ENCODE measurements at regions not wholly inside any gene's neighbourhood (a gene's known extent, or its start where the extent isn't known, plus 50 kb on each side); places are given as distances from the start of the nearest gene placed in this dataset.

DNA sequence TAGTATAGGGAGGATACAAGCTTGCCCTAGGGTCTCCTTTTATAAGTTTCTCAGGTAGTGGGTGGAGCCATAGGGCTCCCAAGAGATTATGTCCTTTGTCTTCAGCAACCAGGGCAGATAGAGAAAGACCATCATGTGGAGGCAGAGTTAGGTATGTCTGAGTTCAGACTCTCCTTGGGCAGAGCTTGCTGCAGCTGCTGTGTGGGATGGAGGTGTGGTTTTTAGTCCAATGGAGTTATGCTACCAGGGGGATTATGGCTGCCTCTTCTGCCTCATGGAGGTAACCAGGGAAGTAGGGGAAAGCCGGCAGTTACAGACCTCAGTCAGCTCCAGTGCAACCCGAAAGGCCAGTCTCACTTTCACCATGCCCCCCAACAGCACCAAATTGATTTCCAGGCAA is 220.5 kb downstream of the NECTIN3 start:
- Mint-ChIP-seq H3K9me3 (peaks cover 36% of the 10 kb centered on the region), H3K36me3 (no peaks in the 10 kb centered on the region), H3K27ac (no peak overlapping the region), H3K4me3 (no peak overlapping the region), H3K27me3 (ENCODE audit: low read depth) (no peaks in the 10 kb centered on the region), H3K4me1 (peaks cover 2% of the 10 kb centered on the region)
- DNase-seq (ENCODE audit: low spot score in 2 of 2, unreplicated experiment in 2 of 2): no peak
- TF ChIP-seq, protein P1, sequence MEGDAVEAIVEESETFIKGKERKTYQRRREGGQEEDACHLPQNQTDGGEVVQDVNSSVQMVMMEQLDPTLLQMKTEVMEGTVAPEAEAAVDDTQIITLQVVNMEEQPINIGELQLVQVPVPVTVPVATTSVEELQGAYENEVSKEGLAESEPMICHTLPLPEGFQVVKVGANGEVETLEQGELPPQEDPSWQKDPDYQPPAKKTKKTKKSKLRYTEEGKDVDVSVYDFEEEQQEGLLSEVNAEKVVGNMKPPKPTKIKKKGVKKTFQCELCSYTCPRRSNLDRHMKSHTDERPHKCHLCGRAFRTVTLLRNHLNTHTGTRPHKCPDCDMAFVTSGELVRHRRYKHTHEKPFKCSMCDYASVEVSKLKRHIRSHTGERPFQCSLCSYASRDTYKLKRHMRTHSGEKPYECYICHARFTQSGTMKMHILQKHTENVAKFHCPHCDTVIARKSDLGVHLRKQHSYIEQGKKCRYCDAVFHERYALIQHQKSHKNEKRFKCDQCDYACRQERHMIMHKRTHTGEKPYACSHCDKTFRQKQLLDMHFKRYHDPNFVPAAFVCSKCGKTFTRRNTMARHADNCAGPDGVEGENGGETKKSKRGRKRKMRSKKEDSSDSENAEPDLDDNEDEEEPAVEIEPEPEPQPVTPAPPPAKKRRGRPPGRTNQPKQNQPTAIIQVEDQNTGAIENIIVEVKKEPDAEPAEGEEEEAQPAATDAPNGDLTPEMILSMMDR (IDR thresholded peaks at IDR 0.05; ENCODE audit: unreplicated experiment): no peak

DNA sequence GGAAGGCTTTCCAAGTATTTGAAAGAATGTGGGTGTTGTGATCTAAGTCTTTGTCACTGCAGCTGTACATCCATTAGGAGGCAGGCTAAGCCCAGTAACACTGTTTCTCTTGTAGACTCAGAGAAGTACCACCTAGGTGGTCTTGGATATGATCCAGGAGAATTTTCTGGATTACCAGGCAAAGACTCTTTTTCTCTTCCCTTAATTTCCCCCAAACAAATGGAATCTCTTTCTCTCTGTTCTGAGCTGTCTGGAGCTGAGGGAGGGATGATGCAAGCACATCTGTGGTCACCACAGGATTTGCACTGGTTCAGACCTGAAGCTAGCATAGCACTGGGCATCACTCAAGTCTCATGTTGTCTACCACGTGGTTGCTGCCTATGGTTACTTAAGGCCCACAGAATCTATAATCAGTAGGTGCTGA is 227.6 kb downstream of the NECTIN3 start:
- no peaks in the 10 kb centered on the region for H3K36me3 Mint-ChIP-seq
- no peak for DNase-seq (ENCODE audit: low spot score in 2 of 2, unreplicated experiment in 2 of 2)
- H3K27ac Mint-ChIP-seq: no peak overlapping the region
- H3K9me3 Mint-ChIP-seq: peaks cover 16% of the 10 kb centered on the region
- no peak overlapping the region for H3K4me3 Mint-ChIP-seq
- TF ChIP-seq, protein P1 (IDR thresholded peaks at IDR 0.05; ENCODE audit: unreplicated experiment): no peak
- H3K27me3 Mint-ChIP-seq (ENCODE audit: low read depth): no peaks in the 10 kb centered on the region
- peaks cover 4% of the 10 kb centered on the region for H3K4me1 Mint-ChIP-seq

DNA sequence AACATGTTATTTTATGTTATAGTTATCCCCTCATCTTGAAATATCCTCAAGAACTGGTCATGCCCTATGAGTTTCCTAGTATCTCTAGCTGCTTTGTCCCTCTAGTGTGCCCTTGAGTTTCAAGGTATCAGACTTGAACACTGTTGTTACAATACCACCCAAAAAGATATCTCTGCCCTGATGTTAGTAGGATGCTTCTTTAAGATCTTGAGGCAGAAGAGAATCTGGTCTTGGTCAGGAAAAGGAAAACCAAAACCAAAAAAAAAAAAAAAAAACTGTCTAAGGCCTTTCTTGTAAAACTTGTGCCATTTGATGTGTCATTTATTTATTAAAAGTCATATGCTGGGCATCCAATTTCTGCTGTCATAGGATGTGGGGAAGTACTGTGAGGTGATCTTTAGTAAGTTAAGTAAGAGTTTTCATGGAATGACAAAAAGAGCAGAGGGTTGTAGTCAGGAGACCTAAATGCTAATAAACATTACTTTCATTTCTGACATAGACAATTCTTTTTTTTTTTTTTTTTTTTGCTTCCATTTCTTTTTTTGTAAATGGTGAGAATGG is 229.7 kb downstream of the NECTIN3 start:
- no peak for DNase-seq (ENCODE audit: low spot score in 2 of 2, unreplicated experiment in 2 of 2)
- H3K9me3 Mint-ChIP-seq: no peaks in the 10 kb centered on the region
- no peak overlapping the region for H3K27ac Mint-ChIP-seq
- no peaks in the 10 kb centered on the region for H3K27me3 Mint-ChIP-seq (ENCODE audit: low read depth)
- H3K4me1 Mint-ChIP-seq: peaks cover 6% of the 10 kb centered on the region
- TF ChIP-seq, protein P1 (IDR thresholded peaks at IDR 0.05; ENCODE audit: unreplicated experiment): no peak
- no peak overlapping the region for H3K4me3 Mint-ChIP-seq
- H3K36me3 Mint-ChIP-seq: no peaks in the 10 kb centered on the region

DNA sequence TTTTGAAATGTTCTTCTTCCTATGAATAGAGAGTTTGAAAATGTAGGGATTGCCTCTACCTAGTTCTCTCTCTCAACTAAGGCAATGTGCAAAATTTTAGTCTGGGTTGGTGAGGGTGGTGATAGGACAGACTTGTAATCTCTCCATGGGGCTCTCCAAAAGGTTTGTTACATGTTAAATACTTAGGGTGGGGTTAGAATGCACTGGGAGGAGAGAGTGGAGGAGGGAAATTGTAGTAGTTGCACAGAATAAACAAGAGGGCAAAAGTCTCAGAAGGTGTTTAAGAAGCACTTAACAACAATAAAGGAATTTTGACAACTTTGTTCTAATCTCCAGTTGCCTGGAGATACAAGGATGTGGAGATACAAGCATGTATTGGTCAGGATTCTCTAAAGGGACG is 230.4 kb downstream of the NECTIN3 start:
- TF ChIP-seq, protein P1 (IDR thresholded peaks at IDR 0.05; ENCODE audit: unreplicated experiment): no peak
- H3K36me3 Mint-ChIP-seq: no peaks in the 10 kb centered on the region
- no peaks in the 10 kb centered on the region for H3K9me3 Mint-ChIP-seq
- H3K27ac Mint-ChIP-seq: no peak overlapping the region
- no peak overlapping the region for H3K4me3 Mint-ChIP-seq
- no peak for DNase-seq (ENCODE audit: low spot score in 2 of 2, unreplicated experiment in 2 of 2)
- H3K4me1 Mint-ChIP-seq: peaks cover 6% of the 10 kb centered on the region
- H3K27me3 Mint-ChIP-seq (ENCODE audit: low read depth): no peaks in the 10 kb centered on the region

DNA sequence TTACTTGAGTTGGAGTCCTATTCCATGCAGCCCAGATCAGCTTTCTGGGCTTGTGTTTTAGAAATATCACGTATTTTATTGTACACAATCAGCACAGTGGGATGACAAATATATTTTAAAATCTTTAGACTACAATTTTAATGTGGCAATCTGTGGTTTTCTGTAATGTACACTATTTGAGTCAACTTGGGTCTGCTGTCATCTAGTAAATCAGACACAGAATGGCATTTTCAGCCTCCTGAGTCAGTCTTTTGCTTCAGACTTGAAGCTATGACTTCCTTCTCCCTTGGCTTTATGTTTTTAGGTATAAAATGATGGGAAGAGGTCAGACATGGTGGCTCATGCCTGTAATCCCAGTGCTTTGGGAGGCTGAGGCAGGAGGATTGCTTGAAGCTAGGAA is 232.1 kb downstream of the NECTIN3 start:
- TF ChIP-seq, protein P1 (IDR thresholded peaks at IDR 0.05; ENCODE audit: unreplicated experiment): no peak
- H3K9me3 Mint-ChIP-seq: no peaks in the 10 kb centered on the region
- no peak for DNase-seq (ENCODE audit: low spot score in 2 of 2, unreplicated experiment in 2 of 2)
- no peak overlapping the region for H3K27ac Mint-ChIP-seq
- H3K4me1 Mint-ChIP-seq: peaks cover 6% of the 10 kb centered on the region
- H3K36me3 Mint-ChIP-seq: no peaks in the 10 kb centered on the region
- no peaks in the 10 kb centered on the region for H3K27me3 Mint-ChIP-seq (ENCODE audit: low read depth)
- no peak overlapping the region for H3K4me3 Mint-ChIP-seq

DNA sequence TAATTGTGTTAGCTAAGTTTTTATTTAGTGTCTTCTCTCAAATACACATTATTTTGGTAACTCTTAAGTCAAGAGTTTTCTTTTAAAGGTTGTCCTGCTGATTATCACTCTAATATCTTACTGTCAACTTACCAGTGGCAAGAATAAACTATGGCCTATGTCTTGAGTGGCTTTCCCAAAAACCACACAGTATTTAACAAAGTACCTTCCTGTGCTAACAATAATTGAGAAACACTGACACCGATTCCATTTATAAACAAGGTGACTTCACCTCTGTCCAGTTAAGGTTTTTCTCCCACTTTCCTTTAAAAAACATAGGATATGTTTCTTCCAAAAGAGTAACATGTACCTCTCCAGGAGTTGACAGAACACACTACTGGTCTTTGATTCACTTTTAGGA is 234.3 kb upstream of the CD96 start:
- Mint-ChIP-seq H3K27ac (no peak overlapping the region), H3K27me3 (ENCODE audit: low read depth) (no peaks in the 10 kb centered on the region), H3K36me3 (no peaks in the 10 kb centered on the region), H3K4me3 (no peak overlapping the region), H3K4me1 (peaks cover 18% of the 10 kb centered on the region), H3K9me3 (no peaks in the 10 kb centered on the region)
- TF ChIP-seq, protein P1 (IDR thresholded peaks at IDR 0.05; ENCODE audit: unreplicated experiment): no peak
- DNase-seq (ENCODE audit: low spot score in 2 of 2, unreplicated experiment in 2 of 2): no peak

Measured in mesothelial cell of epicardium (in vitro differentiated cells).